GM12878 (cell line): ENCODE measurements at regions not wholly inside any gene's neighbourhood (a gene's known extent, or its start where the extent isn't known, plus 50 kb on each side); places are given as distances from the start of the nearest gene placed in this dataset.

Experiments used
- ATAC-seq: fragments of 200-7000 bp; cut with Tn5 transposase; 3 replicates; pipeline ENCODE4 v1.9.1; 2020; ENCODE audit warnings: mild to moderate bottlenecking, moderate library complexity
- BruUV-seq: library from RNA; stranded (reverse); fragments of 400-500 nt; replicated peaks from 2 replicates; lab custom pipeline; 2021; lab: Mats Ljungman, UMichigan
- CTCF ChIA-PET: fragments of 300-600 bp; sonication (Branson Sonifier 250); formaldehyde crosslinking; extraction: SDS; loops from one replicate; lab custom pipeline; 2021; ENCODE audit warnings: inconsistent platforms; lab: Yijun Ruan, JAX
- POLR2A ChIA-PET: fragments of 350-600 bp; formaldehyde crosslinking; extraction: SDS; loops from one replicate; lab custom pipeline; 2021; ENCODE audit warnings: inconsistent platforms; lab: Charles Lee
- RAD21 ChIA-PET: fragments of 300-600 bp; sonication (Branson Sonifier 250); formaldehyde crosslinking; loops from one replicate; lab custom pipeline; 2023; ENCODE audit warnings: antibody characterized with exemption; ENCODE audit not compliant: unreplicated experiment; lab: Charles Lee
- SMC1A ChIA-PET: fragments of 300-600 bp; sonication (Branson Sonifier 250); formaldehyde crosslinking; loops from one replicate; lab custom pipeline; 2023; ENCODE audit not compliant: unreplicated experiment, uncharacterized antibody; lab: Charles Lee
- DNase-seq: peaks from one replicate; pipeline ENCODE4 v3.0.0-alpha.2; 2011; ENCODE audit warnings: low read depth, low spot score
- FAIRE-seq: peaks from 3 replicates; lab custom pipeline; 2011; peaks lifted over from hg19 to GRCh38; lab: Jason Lieb, UNC
- H2AFZ ChIP-seq: 2 replicates; pipeline ENCODE4 v1.6.0; 2011; ENCODE audit warnings: low read depth, low read length, control low read depth; ENCODE audit not compliant: control insufficient read depth
- H3K27ac ChIP-seq: 2 replicates; pipeline ENCODE4 v1.5.1; 2011; ENCODE audit warnings: control low read depth; ENCODE audit not compliant: control insufficient read depth, insufficient read depth
- H3K27me3 ChIP-seq, 2 experiments: replicated peaks in 1 of 2; 2 replicates each; pipeline versions ENCODE4 v1.6.0 to v1.6.1; 2011; ENCODE audit warnings: low read length in 1 of 2; ENCODE audit not compliant: control insufficient read depth in 2 of 2, insufficient read depth in 2 of 2
- H3K36me3 ChIP-seq, 2 experiments: 2 replicates each; pipeline ENCODE4 v1.5.1; 2011; ENCODE audit warnings: low read length in 1 of 2; ENCODE audit not compliant: control insufficient read depth in 2 of 2, insufficient read depth in 2 of 2
- H3K4me1 ChIP-seq: 2 replicates; pipeline ENCODE4 v1.6.1; 2011; ENCODE audit warnings: mild to moderate bottlenecking, low read length, moderate library complexity, mixed read lengths; ENCODE audit not compliant: control insufficient read depth, insufficient read depth
- H3K4me2 ChIP-seq: 2 replicates; pipeline ENCODE4 v1.6.0; 2011; ENCODE audit warnings: control low read depth; ENCODE audit not compliant: control insufficient read depth, insufficient read depth
- H3K4me3 ChIP-seq: fragments of 200-600 bp; sonication (generic); 2 replicates; pipeline ENCODE4 v1.5.1; 2016
- H3K79me2 ChIP-seq: 2 replicates; pipeline ENCODE4 v1.6.0; 2011; ENCODE audit warnings: low read length; ENCODE audit not compliant: control insufficient read depth, insufficient read depth
- H3K9ac ChIP-seq: 2 replicates; pipeline ENCODE4 v1.8.0; 2011; ENCODE audit warnings: low read length, control low read depth, mixed read lengths; ENCODE audit not compliant: control insufficient read depth, insufficient read depth
- H3K9me3 ChIP-seq: replicated peaks from 3 replicates; pipeline ENCODE4 v1.5.1; 2011; ENCODE audit warnings: mild to moderate bottlenecking, low read length; ENCODE audit not compliant: control insufficient read depth, insufficient read depth
- H4K20me1 ChIP-seq: 2 replicates; pipeline ENCODE4 v1.6.0; 2011; ENCODE audit not compliant: control insufficient read depth, insufficient read depth
- CEBPB ChIP-seq, 2 experiments: fragments of 150-350 bp in 1 of 2; IDR thresholded peaks; 2 replicates each; pipeline ENCODE4 v1.6.1; 2012 to 2014; ENCODE audit warnings: low read depth in 2 of 2, low read length in 2 of 2, borderline replicate concordance in 1 of 2, inconsistent platforms in 1 of 2
- EP300 ChIP-seq, 2 experiments: fragments of 150-350 bp in 1 of 2; IDR thresholded peaks; 2 replicates each; pipeline ENCODE4 v1.6.1; 2011 to 2012; ENCODE audit warnings: low read depth in 2 of 2, low read length in 2 of 2, borderline replicate concordance in 1 of 2, improper control_type of control experiment in 1 of 2, inconsistent platforms in 1 of 2; ENCODE audit not compliant: control insufficient read depth in 1 of 2
- NRF1 ChIP-seq: conservative IDR thresholded peaks from 2 replicates; pipeline ENCODE4 v1.6.1; 2011; ENCODE audit warnings: mild to moderate bottlenecking, low read depth, low read length, improper control_type of control experiment
- POLR2A ChIP-seq: IDR thresholded peaks from 2 replicates; pipeline ENCODE4 v1.6.1; 2011; ENCODE audit warnings: low read depth, mild to moderate bottlenecking, low read length
- TCF7 ChIP-seq: IDR thresholded peaks from 2 replicates; pipeline ENCODE4 v1.6.1; 2014; ENCODE audit warnings: antibody characterized with exemption, borderline replicate concordance
- YBX1 ChIP-seq: fragments of 450-650 bp; IDR thresholded peaks from 2 replicates; pipeline ENCODE4 v1.6.1; 2016; ENCODE audit warnings: antibody characterized with exemption
- ZNF384 ChIP-seq: IDR thresholded peaks from 2 replicates; pipeline ENCODE4 v1.6.1; 2012; ENCODE audit warnings: low read depth, mild to moderate bottlenecking, low read length, improper control_type of control experiment, borderline replicate concordance
- WGBS: methylation state at CpG from one replicate; pipeline ENCODE4 v1.1.6; 2016; ENCODE audit warnings: low lambda C conversion rate; ENCODE audit not compliant: insufficient replicate concordance, insufficient coverage; ENCODE audit errors: missing lambda C conversion rate; 5-methylcytosine and 5-hydroxymethylcytosine counted together
- in situ Hi-C: fragments of 300-500 bp; cut with MboI; formaldehyde crosslinking; loops from 9 replicates; pipeline ENCODE4 v1.14.3; 2018; ENCODE audit warnings: mixed read lengths
- intact Hi-C: fragments of 100-400 bp; cut with micrococcal nuclease; formaldehyde crosslinking; loops from one replicate; pipeline ENCODE4 v1.14.2; 2022; ENCODE audit not compliant: unreplicated experiment
- TF ChIP-seq, protein P1 (sequence below): fragments of 150-350 bp; IDR thresholded peaks from 2 replicates; pipeline ENCODE4 v1.6.1; 2016; ENCODE audit warnings: low read depth, low read length
- TF ChIP-seq, protein P2 (sequence below): IDR thresholded peaks from 2 replicates; pipeline ENCODE4 v1.6.1; 2011; ENCODE audit warnings: low read depth, low read length, improper control_type of control experiment, borderline replicate concordance
- TF ChIP-seq, protein P3 (sequence below): fragments of 450-650 bp; formaldehyde crosslinking; IDR thresholded peaks from 2 replicates; pipeline ENCODE4 v1.5.0; 2022; ENCODE audit warnings: mild to moderate bottlenecking, missing genetic modification characterization

DNA sequence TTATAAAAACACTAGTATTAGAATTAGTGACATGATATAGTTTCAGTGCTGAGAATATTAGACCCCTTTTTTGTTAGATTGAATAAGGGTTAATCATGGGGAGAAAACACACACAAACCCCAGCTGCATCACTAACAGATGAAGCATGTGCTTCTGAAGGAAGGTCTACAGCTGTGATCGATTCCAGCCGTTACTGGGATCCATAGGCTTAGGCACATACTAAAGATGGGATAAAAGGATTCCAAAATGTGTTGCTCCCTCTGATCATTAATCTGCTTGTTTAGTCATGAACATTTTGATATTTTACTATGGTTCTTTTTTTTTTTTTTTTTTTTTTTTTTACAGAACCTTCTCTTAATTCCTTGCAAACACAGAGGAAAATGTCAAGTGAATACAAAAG, 1591.3 kb downstream of the EFNB2 start:
- Histone ChIP-seq H3K27ac (no peak overlapping the region), H3K79me2 (no peaks in the 10 kb centered on the region), H3K36me3 (no peaks in the 10 kb centered on the region), H3K4me2 (no peak overlapping the region), H3K4me3 (no peak overlapping the region), H3K9me3 (no peaks in the 10 kb centered on the region; the same call in 2 of the 3 replicates), H2AFZ (no peak overlapping the region), H3K4me1 (no peaks in the 10 kb centered on the region; the same call in 1 of the 2 replicates), H3K27me3 (no peaks in the 10 kb centered on the region), H3K9ac (no peak overlapping the region), H4K20me1 (no peaks in the 10 kb centered on the region)
- TF ChIP-seq, protein P1, sequence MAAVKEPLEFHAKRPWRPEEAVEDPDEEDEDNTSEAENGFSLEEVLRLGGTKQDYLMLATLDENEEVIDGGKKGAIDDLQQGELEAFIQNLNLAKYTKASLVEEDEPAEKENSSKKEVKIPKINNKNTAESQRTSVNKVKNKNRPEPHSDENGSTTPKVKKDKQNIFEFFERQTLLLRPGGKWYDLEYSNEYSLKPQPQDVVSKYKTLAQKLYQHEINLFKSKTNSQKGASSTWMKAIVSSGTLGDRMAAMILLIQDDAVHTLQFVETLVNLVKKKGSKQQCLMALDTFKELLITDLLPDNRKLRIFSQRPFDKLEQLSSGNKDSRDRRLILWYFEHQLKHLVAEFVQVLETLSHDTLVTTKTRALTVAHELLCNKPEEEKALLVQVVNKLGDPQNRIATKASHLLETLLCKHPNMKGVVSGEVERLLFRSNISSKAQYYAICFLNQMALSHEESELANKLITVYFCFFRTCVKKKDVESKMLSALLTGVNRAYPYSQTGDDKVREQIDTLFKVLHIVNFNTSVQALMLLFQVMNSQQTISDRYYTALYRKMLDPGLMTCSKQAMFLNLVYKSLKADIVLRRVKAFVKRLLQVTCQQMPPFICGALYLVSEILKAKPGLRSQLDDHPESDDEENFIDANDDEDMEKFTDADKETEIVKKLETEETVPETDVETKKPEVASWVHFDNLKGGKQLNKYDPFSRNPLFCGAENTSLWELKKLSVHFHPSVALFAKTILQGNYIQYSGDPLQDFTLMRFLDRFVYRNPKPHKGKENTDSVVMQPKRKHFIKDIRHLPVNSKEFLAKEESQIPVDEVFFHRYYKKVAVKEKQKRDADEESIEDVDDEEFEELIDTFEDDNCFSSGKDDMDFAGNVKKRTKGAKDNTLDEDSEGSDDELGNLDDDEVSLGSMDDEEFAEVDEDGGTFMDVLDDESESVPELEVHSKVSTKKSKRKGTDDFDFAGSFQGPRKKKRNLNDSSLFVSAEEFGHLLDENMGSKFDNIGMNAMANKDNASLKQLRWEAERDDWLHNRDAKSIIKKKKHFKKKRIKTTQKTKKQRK = no peak
- TF ChIP-seq, protein P2, sequence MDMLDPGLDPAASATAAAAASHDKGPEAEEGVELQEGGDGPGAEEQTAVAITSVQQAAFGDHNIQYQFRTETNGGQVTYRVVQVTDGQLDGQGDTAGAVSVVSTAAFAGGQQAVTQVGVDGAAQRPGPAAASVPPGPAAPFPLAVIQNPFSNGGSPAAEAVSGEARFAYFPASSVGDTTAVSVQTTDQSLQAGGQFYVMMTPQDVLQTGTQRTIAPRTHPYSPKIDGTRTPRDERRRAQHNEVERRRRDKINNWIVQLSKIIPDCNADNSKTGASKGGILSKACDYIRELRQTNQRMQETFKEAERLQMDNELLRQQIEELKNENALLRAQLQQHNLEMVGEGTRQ = no peak
- TF ChIP-seq TCF7 (no peak), EP300 (IDR thresholded peaks at IDR 0.05; ENCODE audit: borderline replicate concordance in 1 of 2, control insufficient read depth in 1 of 2, low read depth in 2 of 2, low read length in 2 of 2) (no peak), ZNF384 (no peak), YBX1 (no peak), POLR2A (no peak), CEBPB (IDR thresholded peaks at IDR 0.05; ENCODE audit: borderline replicate concordance in 1 of 2, low read depth in 2 of 2, low read length in 2 of 2) (no peak), NRF1 (no peak)
- TF ChIP-seq, protein P3, sequence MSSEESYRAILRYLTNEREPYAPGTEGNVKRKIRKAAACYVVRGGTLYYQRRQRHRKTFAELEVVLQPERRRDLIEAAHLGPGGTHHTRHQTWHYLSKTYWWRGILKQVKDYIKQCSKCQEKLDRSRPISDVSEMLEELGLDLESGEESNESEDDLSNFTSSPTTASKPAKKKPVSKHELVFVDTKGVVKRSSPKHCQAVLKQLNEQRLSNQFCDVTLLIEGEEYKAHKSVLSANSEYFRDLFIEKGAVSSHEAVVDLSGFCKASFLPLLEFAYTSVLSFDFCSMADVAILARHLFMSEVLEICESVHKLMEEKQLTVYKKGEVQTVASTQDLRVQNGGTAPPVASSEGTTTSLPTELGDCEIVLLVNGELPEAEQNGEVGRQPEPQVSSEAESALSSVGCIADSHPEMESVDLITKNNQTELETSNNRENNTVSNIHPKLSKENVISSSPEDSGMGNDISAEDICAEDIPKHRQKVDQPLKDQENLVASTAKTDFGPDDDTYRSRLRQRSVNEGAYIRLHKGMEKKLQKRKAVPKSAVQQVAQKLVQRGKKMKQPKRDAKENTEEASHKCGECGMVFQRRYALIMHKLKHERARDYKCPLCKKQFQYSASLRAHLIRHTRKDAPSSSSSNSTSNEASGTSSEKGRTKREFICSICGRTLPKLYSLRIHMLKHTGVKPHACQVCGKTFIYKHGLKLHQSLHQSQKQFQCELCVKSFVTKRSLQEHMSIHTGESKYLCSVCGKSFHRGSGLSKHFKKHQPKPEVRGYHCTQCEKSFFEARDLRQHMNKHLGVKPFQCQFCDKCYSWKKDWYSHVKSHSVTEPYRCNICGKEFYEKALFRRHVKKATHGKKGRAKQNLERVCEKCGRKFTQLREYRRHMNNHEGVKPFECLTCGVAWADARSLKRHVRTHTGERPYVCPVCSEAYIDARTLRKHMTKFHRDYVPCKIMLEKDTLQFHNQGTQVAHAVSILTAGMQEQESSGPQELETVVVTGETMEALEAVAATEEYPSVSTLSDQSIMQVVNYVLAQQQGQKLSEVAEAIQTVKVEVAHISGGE = no peak
- ChIA-PET CTCF (no interaction called here), POLR2A (no interaction called here), SMC1A (interaction anchor here (0.6 kb wide), 2 partner anchors 166 to 172 kb away, joined by 3 read pairs; no protein-coding TSS in a partner anchor), RAD21 (no interaction called here)
- 63% methylated on average over 2 of the region's 2 CpGs for WGBS
- FAIRE-seq = no peak
- ATAC-seq = no peak
- intact Hi-C loops = no loop called here
- no TSS peak for BruUV-seq
- in situ Hi-C loops = no loop called here
- DNase-seq = no peak
